HG03139 (cell line): ENCODE measurements at regions not wholly inside any gene's neighbourhood (a gene's known extent, or its start where the extent isn't known, plus 50 kb on each side); places are given as distances from the start of the nearest gene placed in this dataset.
"Not testable (repeated sequence)": the region's sequence is repeated elsewhere in the genome, so short reads cannot be mapped to it uniquely, and the experiment has no call there.

ENCODE experiments used
- ATAC-seq: cut with Tn5 transposase; IDR thresholded peaks from one replicate; pipeline ENCODE4 v1.9.1; 2021; ENCODE audit not compliant: unreplicated experiment

- ATAC-seq: not testable (repeated sequence)
Measured at GRCh38 chr4:49322610-49323572, 336.8 kb downstream of the CWH43 start.

DNA sequence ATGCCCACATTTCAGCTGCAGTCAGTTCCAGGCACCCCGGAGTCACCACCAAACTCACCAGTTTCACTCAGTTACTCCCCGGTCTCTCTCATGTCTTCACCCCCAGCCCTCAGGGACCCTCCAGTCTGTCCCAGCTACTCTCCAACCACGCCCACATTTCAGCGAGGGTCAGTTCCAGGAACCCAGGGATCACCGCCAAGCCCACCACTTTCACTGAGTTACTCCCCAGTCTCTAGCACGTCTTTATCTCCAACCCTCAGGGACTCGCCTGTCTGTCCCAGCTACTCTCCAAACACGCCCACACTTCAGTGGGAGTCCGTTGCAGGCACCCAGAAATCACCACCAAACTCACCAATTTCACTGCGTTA lies 337.5 kb downstream of the CWH43 start:
- ATAC-seq: not testable (repeated sequence)
